Stimulated activated CD8-positive, alpha-beta memory T cell treated with anti-CD3 and anti-CD28 coated beads, Interleukin-4, amount 100 ng/mL, for 4 hours (primary cell): ENCODE measurements at regions not wholly inside any gene's neighbourhood (a gene's known extent, or its start where the extent isn't known, plus 50 kb on each side); places are given as distances from the start of the nearest gene placed in this dataset.

Source experiments
- DNase-seq, 2 donors: peaks; one replicate each; pipeline ENCODE4 v3.0.0-alpha.2; 2020; ENCODE audit warnings: low read depth in 2 of 2, low spot score in 1 of 2

DNA sequence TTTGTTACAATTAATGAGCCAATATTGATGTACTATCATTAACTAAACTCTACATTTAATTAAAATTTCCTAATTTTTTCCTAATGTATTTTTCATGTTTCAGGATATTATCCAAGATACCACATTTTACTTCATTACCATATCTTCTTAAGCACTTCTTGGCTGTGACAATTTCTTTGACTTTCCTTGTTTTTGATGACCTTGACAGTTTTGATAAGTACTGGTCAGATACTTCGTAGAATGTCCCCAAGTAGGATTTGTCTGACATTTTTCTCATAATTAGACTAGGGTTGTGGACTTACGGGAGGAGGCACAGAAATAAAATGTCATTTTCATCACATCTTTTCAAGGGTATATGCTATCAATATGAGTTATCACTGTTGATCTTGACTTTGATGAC is 700.9 kb downstream of the BCL11B start:
- no peak for DNase-seq

DNA sequence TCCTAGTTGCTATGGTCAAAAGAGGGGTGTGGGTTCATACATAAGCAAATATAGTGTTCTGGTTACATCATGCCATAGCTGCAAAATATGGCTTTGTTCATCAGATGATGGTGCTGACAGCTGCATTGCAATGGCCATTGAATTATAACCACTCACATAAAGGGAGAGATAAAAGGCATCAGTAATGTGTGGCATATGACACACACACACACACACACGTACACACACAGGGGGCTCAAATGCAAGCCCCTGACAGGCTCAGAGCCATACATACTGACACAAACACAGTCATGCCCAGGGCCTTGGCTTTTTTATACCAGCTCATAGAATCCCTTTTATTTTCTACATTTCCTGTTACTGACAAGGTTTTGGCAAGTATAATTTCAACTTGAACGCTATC is 698.9 kb downstream of the BCL11B start:
- no peak for DNase-seq

DNA sequence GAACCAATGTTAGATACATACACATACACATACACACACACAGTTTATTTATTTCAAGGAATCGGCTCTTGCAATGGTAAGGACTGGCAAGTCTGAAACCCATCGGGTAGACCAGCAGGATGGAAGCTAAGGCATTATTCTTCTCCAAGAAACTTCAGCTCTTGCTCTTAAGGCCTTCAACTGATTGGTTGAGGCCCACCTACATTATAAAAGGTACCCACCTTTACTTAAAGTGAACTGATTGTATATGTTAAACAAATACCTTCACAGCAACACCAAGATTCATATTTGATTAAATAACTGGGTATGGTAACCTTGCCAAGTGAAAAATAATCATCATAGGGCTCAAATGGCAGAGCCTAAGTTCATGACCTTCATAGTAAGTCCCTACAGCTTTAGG is 695.5 kb downstream of the BCL11B start:
- no peak for DNase-seq

DNA sequence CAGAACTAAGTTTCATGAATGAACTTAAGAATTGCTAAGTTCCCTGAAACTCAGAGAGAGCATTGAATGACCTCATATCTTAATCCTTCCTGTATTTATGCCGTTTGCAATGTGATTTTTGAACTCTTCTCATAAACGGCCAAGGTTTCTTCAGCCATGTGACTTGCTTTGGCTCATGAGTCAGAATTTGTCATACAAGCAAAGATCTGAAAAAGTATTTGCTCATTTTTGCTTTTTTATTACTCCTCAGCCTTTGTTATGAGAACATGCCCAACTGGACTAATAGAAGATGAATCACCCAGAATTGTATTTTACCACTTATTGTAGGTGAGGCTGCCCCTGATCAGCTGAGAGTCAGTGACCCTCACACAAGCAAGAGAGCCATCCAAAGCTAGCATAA is 693.8 kb downstream of the BCL11B start:
- no peak for DNase-seq

DNA sequence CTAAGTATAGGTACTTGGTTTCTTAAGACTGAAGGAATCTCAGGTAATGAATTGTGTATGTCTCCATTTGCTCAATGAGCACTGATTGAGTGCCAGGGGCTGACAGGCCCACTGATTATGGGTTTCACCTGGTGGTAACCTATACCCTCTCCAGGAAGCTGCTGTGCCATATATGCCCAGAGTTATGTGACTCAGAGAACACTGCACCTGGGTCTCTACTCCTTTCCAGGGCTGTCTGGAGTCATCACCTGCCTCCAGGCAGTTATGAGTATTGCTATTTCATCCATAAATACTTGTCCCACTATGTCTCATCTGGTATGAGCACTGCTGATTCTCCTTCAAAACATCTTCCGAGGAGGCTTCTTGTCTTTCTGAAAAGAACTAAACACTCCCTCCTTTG is 692.9 kb downstream of the BCL11B start:
- DNase-seq, result no peak

DNA sequence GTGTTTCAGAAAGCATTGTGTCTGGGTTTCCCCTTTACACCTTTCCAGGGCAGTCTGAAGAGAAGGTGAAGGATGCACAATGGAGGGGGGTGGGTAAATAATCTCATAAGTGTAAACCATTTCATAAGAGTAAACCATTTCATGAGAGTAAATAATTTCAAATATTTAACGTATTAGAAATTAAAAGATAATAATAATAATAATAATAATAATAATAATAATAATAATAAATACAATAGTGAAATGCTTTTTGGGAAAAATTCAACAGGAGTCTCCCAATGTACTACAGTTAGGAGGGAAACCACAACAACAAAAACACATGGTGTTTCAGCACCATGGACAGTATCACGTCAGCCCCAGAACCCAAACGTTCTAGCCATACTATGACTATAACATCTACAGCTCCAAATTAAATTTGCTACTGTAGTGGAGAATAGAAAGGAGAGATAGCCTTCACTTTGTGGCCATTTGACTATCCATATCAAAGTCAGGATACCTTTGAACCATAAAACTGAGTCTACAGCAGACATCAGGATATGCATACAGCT is 691.8 kb downstream of the BCL11B start:
- DNase-seq, result no peak

DNA sequence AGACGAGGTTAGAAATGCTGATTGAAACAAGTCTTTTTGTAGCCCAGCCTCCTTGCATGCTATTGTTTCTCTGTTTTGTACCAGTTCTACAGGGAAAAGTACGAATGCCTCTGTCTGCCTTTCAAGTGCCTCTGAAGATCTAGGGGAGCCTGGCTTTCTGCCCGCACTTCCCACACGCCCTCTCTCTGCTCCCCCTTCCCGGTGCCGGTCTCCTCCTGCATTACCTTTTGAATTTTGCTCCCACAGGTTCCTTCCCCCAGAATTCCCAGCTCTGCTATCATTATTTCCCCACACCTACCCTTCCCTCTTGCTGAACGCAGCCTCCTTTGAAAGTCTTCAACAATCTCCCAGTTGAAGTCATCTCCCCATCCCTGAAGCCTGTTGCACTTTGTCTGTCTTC is 689.7 kb downstream of the BCL11B start:
- no peak for DNase-seq

DNA sequence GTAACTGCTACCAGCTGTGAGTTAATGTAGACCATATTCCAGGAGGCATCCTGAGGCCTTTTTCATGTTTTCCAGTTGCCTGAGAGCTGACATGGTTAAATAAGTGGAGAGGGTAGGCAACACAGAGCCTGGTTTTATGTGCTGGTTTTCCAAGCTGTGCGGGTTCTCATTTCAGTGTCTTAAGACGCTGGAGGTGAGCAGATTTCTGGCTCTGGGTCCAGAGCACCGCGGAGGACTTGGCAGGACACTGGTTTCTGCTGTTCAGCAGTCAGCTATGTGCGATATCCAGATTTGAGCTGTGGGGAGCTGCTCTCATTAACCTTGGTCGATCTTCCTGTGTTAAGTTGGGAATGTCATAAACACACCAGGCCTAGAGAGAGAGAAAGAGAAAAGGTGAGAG is 680.8 kb downstream of the BCL11B start:
- DNase-seq, result no peak

DNA sequence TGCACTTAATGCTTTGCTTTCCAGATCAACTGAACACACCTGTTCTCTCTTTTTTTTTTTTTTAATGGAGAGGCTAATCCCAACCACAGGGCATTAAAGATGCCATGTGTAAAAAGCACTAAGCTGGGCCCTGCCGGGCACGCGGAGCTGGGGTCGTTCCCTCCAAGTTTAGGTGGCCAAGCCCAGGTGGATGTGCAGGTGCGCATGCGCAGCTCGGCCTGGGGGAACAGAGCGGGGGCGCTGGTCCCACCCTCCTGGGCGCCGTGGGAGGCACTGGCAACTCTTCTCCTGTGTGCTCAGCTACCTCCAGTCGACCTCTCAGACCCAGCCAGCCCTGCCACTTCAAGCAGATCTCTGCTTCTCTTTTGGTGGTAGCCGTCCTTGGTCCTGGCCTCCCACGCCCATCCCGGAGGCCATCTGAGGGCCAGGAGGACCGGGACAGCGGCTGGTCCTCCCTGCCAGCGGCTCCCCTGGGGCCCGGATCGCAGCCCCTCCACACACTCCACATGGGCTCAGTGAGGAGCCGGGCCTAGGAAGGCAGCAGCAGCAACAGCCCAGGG is 679.3 kb downstream of the BCL11B start:
- DNase-seq, result no peak

DNA sequence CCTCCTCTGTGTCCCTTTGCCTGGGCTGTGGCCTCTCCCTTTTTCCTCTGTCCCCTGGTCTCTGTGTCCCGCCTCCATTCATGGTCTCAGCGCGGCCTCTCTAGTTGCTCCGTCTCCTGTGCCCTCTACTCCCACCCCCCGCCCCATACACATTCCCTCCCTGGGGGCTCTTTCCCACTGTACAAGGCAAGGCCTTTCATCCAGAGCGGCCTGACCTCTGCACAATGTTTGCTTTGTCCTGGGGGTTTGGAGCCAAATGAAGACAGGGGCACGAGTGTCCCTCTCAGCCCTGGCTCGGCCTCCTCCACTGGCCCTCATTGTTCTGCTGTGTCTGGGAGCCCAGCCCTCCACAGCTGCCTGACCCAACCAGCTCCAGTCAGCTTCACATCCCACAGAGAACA is 678.6 kb downstream of the BCL11B start:
- no peak for DNase-seq

DNA sequence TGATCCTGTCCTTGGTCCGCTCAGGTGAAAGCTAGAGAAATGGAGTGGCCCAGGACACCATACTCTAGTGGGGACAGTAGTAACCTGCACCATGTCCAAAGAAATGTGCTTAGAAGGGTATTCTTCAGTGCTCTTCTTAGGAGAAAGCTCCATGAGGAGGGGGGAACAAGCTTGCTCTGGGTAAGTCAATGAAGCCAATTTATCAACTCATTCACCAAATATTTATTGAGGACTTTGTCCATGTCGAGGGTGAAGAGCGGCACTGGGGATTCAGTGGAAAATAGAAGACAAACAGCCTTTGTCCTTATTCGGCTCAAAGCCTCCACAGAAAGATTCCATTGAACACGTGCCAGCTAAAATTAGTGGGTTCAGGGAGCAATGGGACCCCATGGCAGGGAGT is 677.8 kb downstream of the BCL11B start:
- DNase-seq, result no peak

DNA sequence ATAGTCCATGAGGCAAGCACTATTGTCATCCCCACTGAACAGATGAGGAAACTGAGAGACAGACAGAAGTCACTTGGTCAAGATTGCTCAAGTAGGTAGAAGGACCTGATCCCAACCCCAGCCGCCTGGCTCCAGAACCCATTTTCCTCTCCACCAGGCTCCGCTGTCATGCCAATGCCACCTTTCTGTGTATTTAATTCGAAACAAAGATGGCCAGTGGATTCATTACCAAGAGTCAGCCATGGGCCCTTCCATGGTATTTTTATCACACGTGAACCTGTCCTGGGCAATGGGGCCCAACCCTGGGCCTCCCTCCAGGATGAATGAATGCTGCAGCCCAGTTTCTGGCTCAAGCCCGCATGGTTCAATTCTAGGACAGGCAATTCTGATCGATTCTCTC is 673.4 kb downstream of the BCL11B start:
- DNase-seq, result no peak

DNA sequence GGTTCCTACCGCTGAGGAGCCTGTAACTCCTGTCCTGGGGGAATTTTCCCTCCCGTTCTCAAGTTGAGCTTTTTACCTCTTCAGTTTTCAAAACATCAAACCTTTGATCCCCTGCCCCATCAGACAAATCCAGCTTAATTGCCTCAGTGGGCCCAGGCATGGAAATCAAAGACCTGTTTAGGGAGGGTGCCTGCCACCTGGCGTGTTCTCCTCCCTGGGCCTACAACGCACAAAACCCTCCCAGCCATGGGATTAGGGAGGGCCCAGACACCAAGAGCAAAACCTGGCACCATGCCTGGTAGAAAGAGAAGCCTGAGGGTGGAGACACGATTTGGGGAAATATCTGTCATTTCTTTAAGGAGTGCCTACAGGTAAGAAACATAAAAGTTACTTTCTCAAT is 672.9 kb downstream of the BCL11B start:
- no peak for DNase-seq

DNA sequence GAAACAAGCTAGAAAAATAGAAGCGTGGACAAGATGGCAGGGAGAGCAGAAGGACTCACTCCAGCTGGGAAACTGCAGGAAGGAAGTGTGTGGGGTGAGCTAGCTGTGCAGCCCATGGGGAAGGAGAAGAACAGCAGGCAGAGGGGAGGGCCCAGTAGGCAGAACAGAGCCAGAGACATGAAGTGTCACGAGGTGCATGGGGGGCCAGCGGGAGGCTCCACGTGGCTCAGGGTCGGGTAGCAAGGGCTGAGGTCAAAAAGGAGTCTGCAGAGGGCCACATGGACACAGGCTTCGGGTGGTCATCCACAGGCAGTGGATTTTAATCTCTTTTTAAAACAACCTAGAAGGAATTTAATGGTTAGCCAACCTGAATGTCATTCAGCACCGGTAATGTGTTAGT is 669.0 kb downstream of the BCL11B start:
- no peak for DNase-seq

DNA sequence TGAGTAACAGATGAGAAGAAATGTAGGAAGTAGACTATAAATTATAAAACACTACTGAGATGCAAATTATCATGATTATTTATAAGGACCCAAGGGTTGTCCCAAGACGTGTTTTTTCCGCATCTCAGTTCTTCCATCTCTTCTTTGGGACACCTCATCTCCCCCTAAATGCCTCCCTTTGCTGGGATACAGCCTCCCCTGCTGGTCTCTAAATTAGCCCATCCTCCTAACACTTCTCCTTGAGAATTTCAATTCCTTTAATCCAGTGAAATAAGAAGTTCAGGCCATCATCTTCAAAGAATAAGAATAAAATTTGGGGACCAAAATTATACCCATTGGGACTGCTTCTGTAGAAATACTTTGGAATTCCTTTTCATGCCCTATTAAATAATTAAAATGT is 667.0 kb downstream of the BCL11B start:
- DNase-seq, result no peak

DNA sequence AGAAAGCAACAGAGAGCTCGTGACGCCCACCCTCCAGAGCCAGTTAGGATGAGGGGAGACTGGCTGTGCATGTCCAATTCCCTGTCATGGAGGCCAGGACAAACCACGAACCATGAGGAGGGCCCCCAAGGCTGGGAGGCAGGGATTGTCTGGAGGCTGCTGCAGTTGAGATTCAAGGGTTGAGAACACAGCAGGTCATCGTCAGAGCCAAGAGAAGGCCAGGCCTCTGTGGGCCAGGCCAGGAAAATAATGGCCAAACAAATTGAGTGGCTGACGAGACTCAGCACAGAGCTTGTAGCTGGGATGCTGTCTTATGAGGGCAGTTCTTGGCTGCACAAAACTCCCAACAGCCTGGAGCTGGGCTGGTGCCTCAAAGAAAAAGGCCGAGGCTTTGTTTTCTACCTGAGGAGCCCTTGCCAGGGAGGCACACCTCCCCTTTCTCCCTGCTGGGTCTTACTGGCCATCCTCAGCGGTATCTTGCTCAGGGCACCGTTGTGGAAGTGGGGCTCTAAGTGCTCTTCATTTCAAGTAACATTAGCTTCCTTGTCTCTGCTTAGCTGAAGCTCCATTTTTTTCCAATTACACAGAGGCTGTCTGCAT is 665.9 kb downstream of the BCL11B start:
- no peak for DNase-seq

DNA sequence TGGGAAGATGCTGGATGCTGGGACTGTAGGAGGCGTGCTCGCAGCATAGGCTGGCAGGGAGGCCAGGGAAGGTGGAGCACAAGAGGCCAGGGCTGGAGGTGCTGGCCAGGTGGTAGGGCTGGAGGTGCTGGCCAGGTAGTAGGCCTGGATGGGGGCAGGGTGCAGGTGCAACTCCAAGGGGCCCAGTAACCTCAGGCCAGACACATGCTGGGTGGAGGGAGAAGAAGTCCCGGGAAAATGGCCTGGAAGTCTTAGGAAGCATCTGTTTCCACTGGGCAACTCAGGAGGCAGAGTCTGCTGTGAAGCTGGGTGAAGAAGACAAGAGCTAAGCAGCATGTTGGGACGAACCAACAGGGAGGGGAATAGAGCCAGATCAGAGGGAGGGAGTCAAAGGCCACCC is 665.2 kb downstream of the BCL11B start:
- no peak for DNase-seq

DNA sequence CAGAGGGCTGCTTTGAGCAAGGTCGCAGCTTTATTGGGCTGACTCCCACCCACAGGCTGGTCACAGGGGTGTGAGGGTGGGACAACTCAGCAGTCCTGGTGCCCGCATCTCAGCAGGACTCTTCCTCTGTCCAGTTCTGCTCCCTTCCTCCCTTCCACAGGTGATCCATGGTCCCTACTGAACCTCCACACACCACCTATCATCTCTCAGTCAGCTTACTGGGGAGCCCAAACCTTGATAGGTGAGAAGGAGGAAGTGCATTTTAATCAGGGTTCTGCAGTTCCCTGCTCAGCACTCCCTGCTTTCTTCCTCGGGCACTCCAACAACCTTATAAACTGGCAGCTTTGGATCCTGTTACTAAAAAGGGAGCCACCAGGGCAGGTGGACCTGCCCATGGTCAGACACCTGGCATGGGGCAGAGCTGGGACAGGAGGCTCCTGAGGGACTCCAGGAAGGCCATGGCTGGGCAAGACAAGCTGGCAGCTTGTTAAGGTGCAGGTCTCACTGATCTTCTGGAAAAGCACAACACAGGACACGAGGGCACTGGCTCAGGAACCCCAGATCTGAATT is 664.6 kb downstream of the BCL11B start:
- DNase-seq, result no peak

DNA sequence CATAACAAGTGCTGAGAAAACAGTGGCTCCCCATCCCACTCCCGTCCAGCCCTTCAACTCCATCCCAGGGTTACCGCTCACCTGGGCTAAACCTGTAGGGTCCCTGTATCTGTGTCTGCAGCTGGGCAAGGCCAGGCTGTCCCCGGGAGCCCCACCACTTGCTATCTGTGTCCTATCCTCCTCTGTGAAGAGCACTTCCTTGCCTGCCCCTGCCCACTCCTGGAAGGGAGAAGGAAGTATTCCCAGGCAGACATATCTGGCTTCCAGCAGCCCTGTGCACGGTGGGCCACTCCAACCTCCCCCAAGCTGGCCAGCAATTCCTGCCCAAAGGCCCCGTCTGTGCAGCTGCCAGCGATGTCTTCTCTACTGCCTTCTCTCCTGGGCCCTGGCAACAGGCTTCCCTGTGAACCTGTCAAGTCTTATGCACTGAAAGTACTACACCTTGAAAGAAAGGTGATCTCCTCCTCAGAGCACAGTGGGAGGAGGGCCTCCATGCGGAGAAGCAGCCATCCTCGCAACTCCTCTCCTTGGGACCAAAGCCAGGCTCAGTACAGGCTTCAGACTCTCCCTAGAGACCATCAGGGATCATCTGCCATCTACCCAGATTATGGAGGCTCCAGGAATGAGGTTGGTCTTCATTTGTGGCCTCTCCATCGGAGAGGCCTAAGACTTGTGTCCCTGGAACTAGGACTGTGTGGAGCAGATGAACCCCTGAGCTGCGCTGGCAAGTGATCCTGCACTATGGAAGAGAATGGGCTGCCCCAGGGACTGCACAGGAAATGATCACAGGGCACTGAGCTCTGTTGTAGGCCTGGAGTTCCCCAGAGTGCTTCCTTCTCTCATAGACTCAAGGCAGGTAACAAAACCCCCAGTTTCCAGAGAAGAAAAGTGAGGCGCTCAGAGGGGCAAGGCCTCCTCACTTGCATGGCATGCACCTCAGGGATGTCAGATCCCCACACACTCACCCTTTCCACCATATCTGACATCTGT is 663.6 kb downstream of the BCL11B start:
- DNase-seq, result no peak

DNA sequence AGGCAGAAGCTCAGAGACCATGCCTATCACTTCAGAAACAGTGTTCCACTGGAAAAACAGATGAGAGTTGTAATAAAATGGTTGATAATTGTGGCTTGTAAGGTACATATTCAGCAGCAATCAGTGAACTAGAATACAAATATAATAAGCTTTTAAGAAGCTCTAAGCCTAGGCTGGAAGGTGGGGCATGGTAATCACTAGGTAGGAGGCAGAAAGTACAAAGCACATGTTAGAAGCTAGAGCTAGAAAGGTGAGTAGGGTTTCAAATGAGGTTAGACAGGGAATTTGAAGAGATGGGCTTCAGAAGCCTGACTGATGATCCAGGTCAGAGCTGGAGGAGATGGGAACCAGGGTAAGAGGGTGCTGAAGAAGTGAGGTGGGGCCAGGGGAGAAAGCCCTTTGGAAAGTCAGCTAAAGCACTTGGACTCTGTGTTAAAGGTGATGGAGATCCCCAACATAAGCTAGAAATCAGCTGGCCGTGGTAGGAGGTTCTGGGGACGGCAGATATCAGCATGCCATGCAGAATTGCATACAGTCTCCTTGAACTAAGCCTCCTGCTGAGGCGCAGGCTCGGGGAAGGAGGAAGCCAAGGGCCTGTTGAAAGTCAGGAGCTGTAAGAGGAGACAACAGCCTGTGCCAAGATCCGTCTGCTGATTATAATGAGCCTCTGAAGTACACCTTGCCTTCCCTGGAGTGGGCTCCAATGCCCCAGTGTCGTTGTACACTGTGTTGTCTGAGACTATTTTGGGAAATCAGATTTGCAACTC is 659.4 kb downstream of the BCL11B start:
- DNase-seq, result no peak

DNA sequence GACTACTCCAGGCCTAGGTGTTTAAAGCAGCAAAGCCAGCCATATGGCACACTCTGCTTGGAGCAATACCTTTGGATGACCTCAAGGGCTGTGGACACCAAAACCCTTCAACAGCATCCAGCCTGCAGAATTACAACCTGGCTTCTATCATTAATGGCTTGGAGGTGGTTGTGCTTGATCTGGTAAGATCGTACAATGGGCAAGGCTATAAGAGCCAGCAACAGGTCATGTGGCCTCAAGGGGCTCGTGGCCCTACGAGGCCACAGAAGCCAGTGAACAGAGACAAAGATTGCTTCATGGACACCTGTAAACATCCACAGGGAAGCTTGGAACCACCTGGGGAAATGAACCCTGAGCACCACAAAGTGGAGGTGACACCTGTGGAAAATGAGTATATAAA is 657.3 kb downstream of the BCL11B start:
- DNase-seq, result no peak
